Lung (tissue), 11 donors: ENCODE measurements at regions not wholly inside any gene's neighbourhood (a gene's known extent, or its start where the extent isn't known, plus 50 kb on each side); places are given as distances from the start of the nearest gene placed in this dataset.

Source experiments
- ATAC-seq: fragments of 200-7000 bp; cut with Tn5 transposase; one replicate; pipeline ENCODE4 v1.9.1; 2020; ENCODE audit warnings: moderate number of reproducible peaks; ENCODE audit not compliant: insufficient read depth, low FRiP score
- DNase-seq, 3 donors: peaks; one replicate each; pipeline ENCODE4 v3.0.0-alpha.2; 2013 to 2017
- H3K27ac ChIP-seq, 2 donors: one replicate each; pipeline ENCODE4 v1.5.1; 2013; ENCODE audit warnings: mild to moderate bottlenecking in 2 of 2, moderate library complexity in 2 of 2, control low read depth in 1 of 2, inconsistent platforms in 1 of 2, low read depth in 1 of 2, low read length in 1 of 2
- H3K27me3 ChIP-seq, 3 donors: one replicate each; pipeline ENCODE4 v1.5.1; 2013; ENCODE audit warnings: low read length in 2 of 3; ENCODE audit not compliant: control insufficient read depth in 3 of 3, insufficient read depth in 3 of 3
- H3K36me3 ChIP-seq, 4 donors: one replicate each; pipeline ENCODE4 v1.5.1; 2013; ENCODE audit warnings: low read length in 4 of 4, mild to moderate bottlenecking in 1 of 4, moderate library complexity in 1 of 4; ENCODE audit not compliant: control insufficient read depth in 4 of 4, insufficient read depth in 4 of 4
- H3K4me1 ChIP-seq, 5 donors: one replicate each; pipeline ENCODE4 v1.5.1; 2013; ENCODE audit warnings: low read length in 5 of 5, mild to moderate bottlenecking in 2 of 5, moderate library complexity in 1 of 5; ENCODE audit not compliant: control insufficient read depth in 5 of 5, insufficient read depth in 5 of 5
- H3K4me3 ChIP-seq: one replicate; pipeline ENCODE4 v1.5.1; 2013; ENCODE audit warnings: mild to moderate bottlenecking, control low read depth, moderate library complexity
- H3K9ac ChIP-seq, 2 donors: one replicate each; pipeline ENCODE4 v1.5.1; 2013; ENCODE audit warnings: low read length in 2 of 2, control low read depth in 1 of 2; ENCODE audit not compliant: insufficient read depth in 1 of 2
- H3K9me3 ChIP-seq, 4 donors: one replicate each; pipeline ENCODE4 v1.5.1; 2013; ENCODE audit warnings: low read length in 3 of 4, mild to moderate bottlenecking in 1 of 4, moderate library complexity in 1 of 4; ENCODE audit not compliant: control insufficient read depth in 4 of 4, insufficient read depth in 3 of 4
- CTCF ChIP-seq: IDR thresholded peaks from 2 replicates; pipeline ENCODE4 v1.5.1; 2012; ENCODE audit warnings: mild to moderate bottlenecking; ENCODE audit errors: control extremely low read depth, extremely low read depth
- WGBS, 2 donors: extraction: QIAGEN DNeasy Blood & Tissue Kit; methylation state at CpG; one replicate each; pipeline ENCODE4 v1.1.7; 2013; 5-methylcytosine and 5-hydroxymethylcytosine counted together
- donor health status: control.
- donor health status: control.
- donor health status: Bipolar disorder and iron deficiency.
- donor health status: healthy.
- donor health status: DM: yes; HTN: yes; CAD: no.

DNA sequence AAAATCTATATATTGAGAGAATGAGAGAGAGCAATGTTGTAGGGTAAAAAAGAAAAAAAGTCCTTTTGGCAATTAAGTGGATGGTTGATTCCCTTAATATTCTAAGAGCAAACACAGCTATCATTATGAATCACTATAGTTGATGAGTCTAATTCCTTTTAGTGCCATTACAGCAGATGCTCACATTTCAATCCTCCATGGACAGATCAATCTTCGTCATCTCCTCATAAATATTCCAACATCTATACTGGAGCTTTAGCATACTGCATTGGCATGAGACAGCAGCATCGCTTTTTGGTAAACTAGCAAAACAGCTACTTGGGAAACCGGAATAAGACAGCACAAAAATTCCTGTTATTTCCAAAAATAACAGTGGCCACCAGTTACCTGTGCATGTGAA is 796.7 kb downstream of the QKI start:
- H3K27me3 ChIP-seq, result peaks cover 0 to 2% (median 0%) of the 10 kb centered on the region in 3 donors
- H3K4me3 ChIP-seq, result no peak overlapping the region
- no peaks in the 10 kb centered on the region for H3K4me1 ChIP-seq
- no peak overlapping the region for H3K27ac ChIP-seq
- 91 to 93% methylated on average over 3 of the region's 3 CpGs for WGBS, 2 donors
- ATAC-seq (no peak), DNase-seq (no peak)
- H3K9me3 ChIP-seq, result no peaks in the 10 kb centered on the region
- no peak for TF ChIP-seq CTCF
- no peaks in the 10 kb centered on the region for H3K36me3 ChIP-seq
- no peak overlapping the region for H3K9ac ChIP-seq

DNA sequence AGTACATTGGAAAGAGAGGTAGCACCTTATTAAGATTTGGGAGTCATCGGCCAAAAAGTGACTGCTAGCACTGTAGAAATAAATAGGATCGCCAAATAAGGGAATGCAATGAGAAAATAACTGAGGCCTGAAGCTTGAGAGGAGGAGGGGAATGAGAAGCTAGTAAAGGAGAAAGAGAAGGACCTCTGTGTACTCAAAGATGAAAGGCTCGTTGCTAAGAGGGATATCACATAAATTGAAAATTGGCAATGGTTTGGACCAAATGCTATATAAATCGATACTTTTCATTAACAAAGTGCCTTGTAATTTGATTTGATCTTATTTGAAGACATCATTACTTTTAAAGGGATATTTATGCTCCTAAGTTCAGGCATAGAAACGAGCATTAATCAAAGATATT is 796.3 kb downstream of the QKI start:
- H3K27me3 ChIP-seq, result peaks cover 0 to 2% (median 0%) of the 10 kb centered on the region in 3 donors
- no peak overlapping the region for H3K4me3 ChIP-seq
- ATAC-seq, result no peak
- no peak overlapping the region for H3K9ac ChIP-seq
- H3K9me3 ChIP-seq, result no peaks in the 10 kb centered on the region
- 88 to 89% methylated on average over 5 of the region's 5 CpGs for WGBS, 2 donors
- no peak for TF ChIP-seq CTCF
- no peaks in the 10 kb centered on the region for H3K36me3 ChIP-seq
- no peak overlapping the region for H3K27ac ChIP-seq
- no peak for DNase-seq
- no peaks in the 10 kb centered on the region for H3K4me1 ChIP-seq

- no peak for ATAC-seq
- Histone ChIP-seq H3K27ac (no peak overlapping the region), H3K4me3 (no peak overlapping the region), H3K27me3 (peaks cover 0 to 2% (median 0%) of the 10 kb centered on the region in 3 donors), H3K9ac (no peak overlapping the region), H3K9me3 (no peaks in the 10 kb centered on the region), H3K4me1 (no peaks in the 10 kb centered on the region), H3K36me3 (no peaks in the 10 kb centered on the region)
- no peak for DNase-seq
- no peak for TF ChIP-seq CTCF
- 73 to 77% methylated on average over 2 of the region's 2 CpGs for WGBS, 2 donors
Observed at GRCh38 chr6:164210323-164210722, 795.8 kb downstream of the QKI start.

GRCh38 chr6:164208371-164208770 is 793.9 kb downstream of the QKI start:
- Histone ChIP-seq H3K27me3 (peaks cover 0 to 2% (median 0%) of the 10 kb centered on the region in 3 donors), H3K4me3 (no peak overlapping the region), H3K9ac (no peak overlapping the region), H3K36me3 (no peaks in the 10 kb centered on the region), H3K9me3 (no peaks in the 10 kb centered on the region), H3K4me1 (no peaks in the 10 kb centered on the region), H3K27ac (no peak overlapping the region)
- 77 to 79% methylated on average over 8 of the region's 8 CpGs for WGBS, 2 donors
- ATAC-seq (no peak), DNase-seq (no peak)
- no peak for TF ChIP-seq CTCF
